CD4-positive, alpha-beta T cell (primary cell): ENCODE measurements at regions not wholly inside any gene's neighbourhood (a gene's known extent, or its start where the extent isn't known, plus 50 kb on each side); places are given as distances from the start of the nearest gene placed in this dataset.

Experiments
- ATAC-seq: fragments of 200-7000 bp; cut with Tn5 transposase; one replicate; pipeline ENCODE4 v1.10.0; 2022; ENCODE audit warnings: mild to moderate bottlenecking; ENCODE audit not compliant: poor library complexity
- CTCF ChIA-PET: fragments of 350-600 bp; sonication (Branson Sonifier 250); formaldehyde crosslinking; loops from one replicate; lab custom pipeline; 2021; ENCODE audit warnings: antibody characterized with exemption, inconsistent platforms; lab: Charles Lee
- POLR2A ChIA-PET: fragments of 350-600 bp; sonication (Branson Sonifier 250); formaldehyde crosslinking; loops from one replicate; lab custom pipeline; 2021; ENCODE audit warnings: antibody characterized with exemption, inconsistent platforms; lab: Charles Lee
- DNase-seq, 14 experiments: peaks; one replicate each; pipeline ENCODE4 v3.0.0-alpha.2; 2013 to 2020; ENCODE audit warnings: mixed read lengths in 2 of 14
- H3K27ac ChIP-seq, 2 donors: one replicate each; pipeline versions ENCODE4 v1.5.1 to v1.7.0; 2013; ENCODE audit warnings: low read length in 2 of 2, low read depth in 1 of 2, mild to moderate bottlenecking in 1 of 2
- H3K27me3 ChIP-seq, 2 experiments: 1 replicate in 1 of 2; 2 replicates in 1 of 2; pipeline versions ENCODE4 v1.6.1 to v1.7.0; 2013; ENCODE audit warnings: low read length in 2 of 2, control low read depth in 1 of 2, mild to moderate bottlenecking in 1 of 2, moderate library complexity in 1 of 2; ENCODE audit not compliant: insufficient read depth in 2 of 2, control insufficient read depth in 1 of 2
- H3K36me3 ChIP-seq: one replicate; pipeline ENCODE4 v1.6.1; 2013; ENCODE audit warnings: low read length, control low read depth; ENCODE audit not compliant: insufficient read depth
- H3K4me1 ChIP-seq: one replicate; pipeline ENCODE4 v1.6.1; 2013; ENCODE audit warnings: low read length, control low read depth; ENCODE audit not compliant: insufficient read depth
- H3K4me3 ChIP-seq: one replicate; pipeline ENCODE4 v1.5.1; 2013; ENCODE audit warnings: mild to moderate bottlenecking, low read length, moderate library complexity
- H3K9me3 ChIP-seq, 2 experiments: 1 replicate in 1 of 2; 2 replicates in 1 of 2; pipeline versions ENCODE4 v1.6.1 to v1.7.0; 2013; ENCODE audit warnings: low read length in 2 of 2, mild to moderate bottlenecking in 2 of 2, control low read depth in 1 of 2, moderate library complexity in 1 of 2; ENCODE audit not compliant: control insufficient read depth in 1 of 2, insufficient read depth in 1 of 2
- H3K27ac Mint-ChIP-seq: one replicate; pipeline ENCODE4 v1.8.0; 2020; ENCODE audit warnings: mixed read lengths
- H3K27me3 Mint-ChIP-seq: one replicate; pipeline ENCODE4 v1.8.0; 2021; ENCODE audit warnings: mixed read lengths
- H3K36me3 Mint-ChIP-seq: one replicate; pipeline ENCODE4 v1.8.0; 2021; ENCODE audit warnings: low read depth, mixed read lengths
- H3K4me1 Mint-ChIP-seq: one replicate; pipeline ENCODE4 v1.8.0; 2021; ENCODE audit warnings: low read depth, mixed read lengths
- H3K4me3 Mint-ChIP-seq: one replicate; pipeline ENCODE4 v1.8.0; 2020; ENCODE audit warnings: mild to moderate bottlenecking, mixed read lengths
- H3K9me3 Mint-ChIP-seq: one replicate; pipeline ENCODE4 v1.8.0; 2020; ENCODE audit warnings: mixed read lengths
- intact Hi-C, 2 experiments: fragments of 100-400 bp; cut with DNase I in 1 of 2; cut with micrococcal nuclease in 1 of 2; formaldehyde crosslinking; loops; one replicate each; pipeline versions ENCODE4 v1.15.1 to v1.9.0; 2023 to 2025; cut with DNase I, micrococcal nuclease
- TF ChIP-seq, protein P1 (sequence below): fragments of 200-600 bp; IDR thresholded peaks from one replicate; pipeline ENCODE4 v1.8.0; 2022; ENCODE audit warnings: antibody characterized with exemption, mild to moderate bottlenecking

DNA sequence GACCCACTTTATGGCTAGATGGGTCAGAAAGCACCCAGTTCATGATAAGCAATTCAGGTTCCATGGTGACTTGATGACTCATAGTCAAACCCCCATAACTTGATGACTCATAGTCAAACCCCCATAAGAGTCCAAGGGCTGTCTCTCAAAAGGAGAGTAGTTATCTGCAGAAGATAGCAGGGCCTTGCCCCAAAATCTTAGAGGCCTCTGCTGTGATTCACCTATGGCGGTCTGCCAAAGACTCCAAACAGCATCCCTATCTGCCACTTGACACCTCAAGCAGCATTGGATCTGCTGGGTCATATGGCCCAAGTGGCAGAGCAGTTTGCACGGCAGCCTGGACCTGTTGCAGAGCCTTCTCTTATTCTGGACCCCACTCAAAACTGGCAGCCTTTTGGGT, 395.2 kb upstream of the KIF2A start:
- peaks cover 5% of the 10 kb centered on the region for H3K9me3 Mint-ChIP-seq

DNA sequence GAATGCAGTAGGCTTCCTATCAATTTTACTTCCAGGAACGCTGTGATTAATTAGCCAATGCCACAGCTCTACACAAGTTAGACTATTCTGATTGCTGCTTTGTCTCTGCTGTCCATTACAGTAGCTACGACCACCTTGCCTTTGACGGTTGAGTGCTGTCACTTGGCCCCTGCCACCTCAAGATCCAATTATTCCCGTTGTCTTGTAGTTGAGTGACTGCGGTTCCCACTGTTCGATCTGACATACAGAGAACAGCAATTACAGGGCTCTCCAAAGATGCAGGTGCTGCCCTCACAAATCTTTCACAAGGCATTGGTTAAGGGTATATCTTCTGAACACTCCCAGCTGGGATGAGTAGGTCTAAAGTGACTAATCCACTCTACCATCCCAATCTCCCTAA, 393.4 kb upstream of the KIF2A start:
- TF ChIP-seq, protein P1, sequence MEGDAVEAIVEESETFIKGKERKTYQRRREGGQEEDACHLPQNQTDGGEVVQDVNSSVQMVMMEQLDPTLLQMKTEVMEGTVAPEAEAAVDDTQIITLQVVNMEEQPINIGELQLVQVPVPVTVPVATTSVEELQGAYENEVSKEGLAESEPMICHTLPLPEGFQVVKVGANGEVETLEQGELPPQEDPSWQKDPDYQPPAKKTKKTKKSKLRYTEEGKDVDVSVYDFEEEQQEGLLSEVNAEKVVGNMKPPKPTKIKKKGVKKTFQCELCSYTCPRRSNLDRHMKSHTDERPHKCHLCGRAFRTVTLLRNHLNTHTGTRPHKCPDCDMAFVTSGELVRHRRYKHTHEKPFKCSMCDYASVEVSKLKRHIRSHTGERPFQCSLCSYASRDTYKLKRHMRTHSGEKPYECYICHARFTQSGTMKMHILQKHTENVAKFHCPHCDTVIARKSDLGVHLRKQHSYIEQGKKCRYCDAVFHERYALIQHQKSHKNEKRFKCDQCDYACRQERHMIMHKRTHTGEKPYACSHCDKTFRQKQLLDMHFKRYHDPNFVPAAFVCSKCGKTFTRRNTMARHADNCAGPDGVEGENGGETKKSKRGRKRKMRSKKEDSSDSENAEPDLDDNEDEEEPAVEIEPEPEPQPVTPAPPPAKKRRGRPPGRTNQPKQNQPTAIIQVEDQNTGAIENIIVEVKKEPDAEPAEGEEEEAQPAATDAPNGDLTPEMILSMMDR = no peak
- H3K36me3 ChIP-seq = no peaks in the 10 kb centered on the region
- no peak for DNase-seq
- peaks cover 0 to 4% of the 10 kb centered on the region in 2 experiments for H3K9me3 ChIP-seq
- no peaks in the 10 kb centered on the region for H3K27me3 ChIP-seq
- Mint-ChIP-seq H3K27me3 (no peaks in the 10 kb centered on the region), H3K27ac (no peak overlapping the region), H3K4me1 (no peaks in the 10 kb centered on the region), H3K36me3 (no peaks in the 10 kb centered on the region), H3K9me3 (peaks cover 5% of the 10 kb centered on the region), H3K4me3 (no peak overlapping the region)
- ATAC-seq = no peak
- CTCF ChIA-PET = no interaction called here
- no peak overlapping the region for H3K4me3 ChIP-seq
- no peaks in the 10 kb centered on the region for H3K4me1 ChIP-seq
- intact Hi-C loops = no loop called here
- POLR2A ChIA-PET = no interaction called here
- H3K27ac ChIP-seq = no peak overlapping the region

More for the DNA sequence above, 395.2 kb upstream of the KIF2A start:
- no peak overlapping the region for H3K4me3 ChIP-seq
- H3K27ac Mint-ChIP-seq = no peak overlapping the region
- H3K27ac ChIP-seq = no peak overlapping the region
- ChIA-PET CTCF (no interaction called here), POLR2A (no interaction called here)
- no peaks in the 10 kb centered on the region for H3K4me1 ChIP-seq
- DNase-seq (no peak), ATAC-seq (no peak)
- H3K27me3 Mint-ChIP-seq = no peaks in the 10 kb centered on the region
- TF ChIP-seq, protein P1 = no peak
- H3K9me3 ChIP-seq = peaks cover 0 to 3% of the 10 kb centered on the region in 2 experiments
- no peaks in the 10 kb centered on the region for H3K4me1 Mint-ChIP-seq
- no peaks in the 10 kb centered on the region for H3K36me3 Mint-ChIP-seq
- intact Hi-C loops = no loop called here
- no peak overlapping the region for H3K4me3 Mint-ChIP-seq
- H3K27me3 ChIP-seq = no peaks in the 10 kb centered on the region
- H3K36me3 ChIP-seq = no peaks in the 10 kb centered on the region

DNA sequence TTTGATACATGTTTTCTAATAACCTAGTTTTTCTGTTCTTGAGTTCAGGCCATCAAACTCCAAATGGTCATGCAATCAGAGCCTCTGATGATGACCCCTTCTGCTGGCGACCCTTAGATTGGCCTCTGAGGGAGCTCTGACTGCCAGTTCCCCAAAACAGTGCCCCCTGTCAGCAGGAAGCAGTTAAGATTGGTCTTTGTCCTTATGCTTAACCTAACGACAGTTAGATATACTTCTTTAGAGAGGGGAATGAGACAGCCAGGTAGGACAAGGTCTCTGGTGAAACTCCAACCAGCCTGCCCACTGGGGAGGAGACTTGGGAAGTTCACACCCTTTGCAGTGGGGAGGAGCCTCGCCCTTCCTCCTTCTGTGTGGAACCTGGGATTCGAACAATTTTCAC, 390.4 kb upstream of the KIF2A start:
- intact Hi-C loops = no loop called here
- TF ChIP-seq, protein P1 = no peak
- no peaks in the 10 kb centered on the region for H3K36me3 ChIP-seq
- H3K27me3 Mint-ChIP-seq = no peaks in the 10 kb centered on the region
- no peak overlapping the region for H3K4me3 ChIP-seq
- no peaks in the 10 kb centered on the region for H3K4me1 ChIP-seq
- no peaks in the 10 kb centered on the region for H3K4me1 Mint-ChIP-seq
- no peak overlapping the region for H3K27ac ChIP-seq
- peaks cover 0 to 4% of the 10 kb centered on the region in 2 experiments for H3K9me3 ChIP-seq
- no peaks in the 10 kb centered on the region for H3K36me3 Mint-ChIP-seq
- H3K27me3 ChIP-seq = no peaks in the 10 kb centered on the region
- no peak overlapping the region for H3K4me3 Mint-ChIP-seq
- H3K27ac Mint-ChIP-seq = no peak overlapping the region
- POLR2A ChIA-PET = no interaction called here
- DNase-seq = no peak
- CTCF ChIA-PET = no interaction called here
- H3K9me3 Mint-ChIP-seq = peaks cover 4% of the 10 kb centered on the region
- ATAC-seq = no peak
